Esophagus squamous epithelium (tissue), 5 donors: ENCODE measurements at regions not wholly inside any gene's neighbourhood (a gene's known extent, or its start where the extent isn't known, plus 50 kb on each side); places are given as distances from the start of the nearest gene placed in this dataset.
"Not testable (repeated sequence)": the region's sequence is repeated elsewhere in the genome, so short reads cannot be mapped to it uniquely, and the experiment has no call there.

Source experiments
- DNase-seq: peaks from one replicate; lab custom pipeline; 2025; lab: John Stamatoyannopoulos, UW
- H3K27ac ChIP-seq, 4 donors: fragments of 200-600 bp; sonication (generic); one replicate each; pipeline ENCODE4 v1.5.1; 2016 to 2019; ENCODE audit warnings: mild to moderate bottlenecking in 1 of 4
- H3K27me3 ChIP-seq, 4 donors: fragments of 200-600 bp; sonication (generic); 1 replicate in 3 of 4; 2 replicates in 1 of 4; pipeline versions ENCODE4 v1.5.1 to v1.6.0; 2017 to 2021; ENCODE audit warnings: antibody characterized with exemption in 1 of 4
- H3K36me3 ChIP-seq, 3 donors: fragments of 200-600 bp; sonication (generic); one replicate each; pipeline ENCODE4 v1.5.1; 2016 to 2019
- H3K4me1 ChIP-seq, 3 donors: fragments of 200-600 bp; sonication (generic); one replicate each; pipeline ENCODE4 v1.5.1; 2017 to 2019
- H3K4me3 ChIP-seq, 4 donors: fragments of 200-600 bp; sonication (generic); 1 replicate in 3 of 4; 2 replicates in 1 of 4; pipeline ENCODE4 v1.5.1; 2016 to 2019; ENCODE audit warnings: mild to moderate bottlenecking in 2 of 4, moderate library complexity in 1 of 4
- H3K9me3 ChIP-seq, 3 donors: fragments of 200-600 bp; sonication (generic); one replicate each; pipeline ENCODE4 v1.5.1; 2016 to 2019
- POLR2A ChIP-seq, 4 donors: fragments of 450-650 bp; IDR thresholded peaks; one replicate each; pipeline ENCODE4 v1.6.1; 2017; ENCODE audit warnings: antibody characterized with exemption in 4 of 4, mild to moderate bottlenecking in 4 of 4, moderate library complexity in 3 of 4
- WGBS, 2 donors: methylation state at CpG; one replicate each; pipeline ENCODE4 v1.1.5; 2018; 5-methylcytosine and 5-hydroxymethylcytosine counted together
- intact Hi-C: fragments of 100-400 bp; cut with DNase I; formaldehyde crosslinking; loops from one replicate; pipeline ENCODE4 v1.15.0; 2022
- TF ChIP-seq, protein P1 (sequence below), 6 experiments: fragments of 450-650 bp in 4 of 6; fragments of 200-600 bp in 2 of 6; sonication (generic) in 2 of 6; IDR thresholded peaks; one replicate each; pipeline ENCODE4 v1.5.1; 2016 to 2019; ENCODE audit warnings: antibody characterized with exemption in 6 of 6, mild to moderate bottlenecking in 4 of 6, moderate library complexity in 4 of 6
- donor health status: DM: yes; HTN: yes; CAD: no.

DNA sequence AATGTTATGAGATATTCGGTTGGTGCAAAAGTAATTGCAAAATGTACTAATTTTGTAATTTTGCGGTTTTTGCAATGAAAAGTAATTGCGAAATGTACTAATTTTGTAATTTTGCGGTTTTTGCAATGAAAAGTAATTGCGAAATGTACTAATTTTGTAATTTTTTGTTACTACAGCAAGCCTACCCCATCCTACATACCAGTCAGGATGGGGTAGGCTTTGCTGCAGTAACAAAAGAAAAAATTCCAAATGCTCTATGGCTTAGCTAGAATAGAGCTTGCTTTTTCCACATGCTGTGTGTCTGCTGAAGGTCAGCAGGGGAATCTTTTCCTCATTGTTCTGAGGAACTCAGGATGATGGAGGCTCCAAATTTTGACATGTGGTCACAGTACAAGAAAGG lies 83.3 kb upstream of the GPRC5B start:
- Histone ChIP-seq H3K9me3 (no peaks in the 10 kb centered on the region), H3K4me1 (no peaks in the 10 kb centered on the region), H3K36me3 (no peaks in the 10 kb centered on the region), H3K27ac (no peak overlapping the region), H3K27me3 (peaks cover 0 to 17% (median 0%) of the 10 kb centered on the region in 4 donors), H3K4me3 (no peak overlapping the region)
- 62 to 87% methylated on average over 5 of the region's 5 CpGs for WGBS, 2 donors
- no peak for DNase-seq
- intact Hi-C loops: no loop called here
- no peak for TF ChIP-seq POLR2A (IDR thresholded peaks at IDR 0.05)

DNA sequence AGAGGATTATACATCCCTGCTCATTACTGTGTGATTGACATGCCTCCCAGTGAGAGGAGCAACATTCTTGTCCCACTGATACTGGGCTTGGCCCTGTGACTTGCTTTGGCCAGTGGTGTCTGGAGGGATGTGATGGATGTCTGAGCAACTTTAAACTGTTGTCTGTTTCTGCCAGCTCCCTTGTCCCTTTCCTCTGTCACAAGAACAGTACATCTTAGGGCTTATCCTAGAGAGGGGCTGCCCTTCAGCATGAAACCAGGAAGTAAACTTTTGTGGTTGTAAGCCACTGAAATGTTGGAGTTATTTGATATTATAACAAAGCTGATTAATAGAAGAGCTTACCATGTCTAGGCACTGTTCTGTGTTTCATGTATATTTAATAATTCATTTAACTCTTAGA lies 82.9 kb upstream of the GPRC5B start:
- H3K9me3 ChIP-seq: no peaks in the 10 kb centered on the region
- no peak overlapping the region for H3K4me3 ChIP-seq
- H3K4me1 ChIP-seq: no peaks in the 10 kb centered on the region
- no peak for DNase-seq
- TF ChIP-seq, protein P1, sequence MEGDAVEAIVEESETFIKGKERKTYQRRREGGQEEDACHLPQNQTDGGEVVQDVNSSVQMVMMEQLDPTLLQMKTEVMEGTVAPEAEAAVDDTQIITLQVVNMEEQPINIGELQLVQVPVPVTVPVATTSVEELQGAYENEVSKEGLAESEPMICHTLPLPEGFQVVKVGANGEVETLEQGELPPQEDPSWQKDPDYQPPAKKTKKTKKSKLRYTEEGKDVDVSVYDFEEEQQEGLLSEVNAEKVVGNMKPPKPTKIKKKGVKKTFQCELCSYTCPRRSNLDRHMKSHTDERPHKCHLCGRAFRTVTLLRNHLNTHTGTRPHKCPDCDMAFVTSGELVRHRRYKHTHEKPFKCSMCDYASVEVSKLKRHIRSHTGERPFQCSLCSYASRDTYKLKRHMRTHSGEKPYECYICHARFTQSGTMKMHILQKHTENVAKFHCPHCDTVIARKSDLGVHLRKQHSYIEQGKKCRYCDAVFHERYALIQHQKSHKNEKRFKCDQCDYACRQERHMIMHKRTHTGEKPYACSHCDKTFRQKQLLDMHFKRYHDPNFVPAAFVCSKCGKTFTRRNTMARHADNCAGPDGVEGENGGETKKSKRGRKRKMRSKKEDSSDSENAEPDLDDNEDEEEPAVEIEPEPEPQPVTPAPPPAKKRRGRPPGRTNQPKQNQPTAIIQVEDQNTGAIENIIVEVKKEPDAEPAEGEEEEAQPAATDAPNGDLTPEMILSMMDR (IDR thresholded peaks at IDR 0.05): no peak
- TF ChIP-seq POLR2A (IDR thresholded peaks at IDR 0.05): no peak
- no peaks in the 10 kb centered on the region for H3K36me3 ChIP-seq
- H3K27ac ChIP-seq: no peak overlapping the region
- intact Hi-C loops: no loop called here
- peaks cover 0 to 15% (median 0%) of the 10 kb centered on the region in 4 donors for H3K27me3 ChIP-seq

DNA sequence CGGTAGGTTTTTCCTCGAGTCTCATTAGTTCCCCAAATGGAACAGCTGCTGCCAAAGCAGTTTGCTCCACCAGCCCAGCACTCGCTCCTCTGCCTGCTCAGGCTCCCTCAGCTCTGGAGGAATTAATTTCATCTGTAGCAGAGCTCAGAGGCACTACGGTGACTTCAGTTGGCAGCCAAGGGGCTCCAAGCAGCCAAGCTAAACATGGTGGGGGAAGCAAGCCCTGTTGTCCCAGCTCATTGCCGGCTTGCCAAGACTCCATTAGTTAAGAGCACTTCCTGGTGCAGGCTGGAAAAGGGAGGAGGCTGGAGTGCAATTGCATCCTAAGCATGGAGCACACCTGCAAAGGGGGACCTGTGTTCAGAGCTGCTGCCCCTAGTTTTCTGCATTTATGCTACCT lies 78.7 kb upstream of the GPRC5B start:
- DNase-seq: no peak
- H3K36me3 ChIP-seq: no peaks in the 10 kb centered on the region
- intact Hi-C loops: no loop called here
- H3K4me1 ChIP-seq: no peaks in the 10 kb centered on the region
- H3K9me3 ChIP-seq: no peaks in the 10 kb centered on the region
- H3K4me3 ChIP-seq: no peak overlapping the region
- no peak for TF ChIP-seq POLR2A (IDR thresholded peaks at IDR 0.05)
- TF ChIP-seq, protein P1 (IDR thresholded peaks at IDR 0.05): no peak
- 49 to 55% methylated on average over 3 to 4 of the region's 5 CpGs for WGBS, 2 donors
- H3K27me3 ChIP-seq: peaks cover 0 to 16% (median 0%) of the 10 kb centered on the region in 4 donors
- no peak overlapping the region for H3K27ac ChIP-seq

DNA sequence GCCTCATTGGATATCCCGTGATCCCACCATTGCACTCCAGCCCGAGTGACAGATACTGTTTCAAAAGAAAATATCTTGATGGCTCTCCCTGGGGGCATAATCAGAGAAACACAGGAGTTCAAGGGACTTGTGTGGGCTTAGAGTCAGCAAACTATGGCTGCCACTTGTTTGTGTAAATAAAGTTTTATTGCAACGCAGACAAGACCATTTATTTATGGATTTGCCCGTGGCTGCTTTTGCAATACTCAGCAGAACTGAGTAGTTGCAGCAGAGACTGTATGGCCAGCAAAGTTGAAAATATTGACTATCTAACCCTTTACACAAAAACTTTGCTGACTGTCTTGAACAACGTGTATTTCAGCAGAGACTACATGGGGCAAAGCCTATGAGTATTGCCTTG lies 75.5 kb upstream of the GPRC5B start:
- WGBS, 2 donors: 62 to 77% methylated on average over 5 of the region's 5 CpGs
- Histone ChIP-seq H3K27me3 (peaks cover 0 to 19% (median 0%) of the 10 kb centered on the region in 4 donors), H3K36me3 (no peaks in the 10 kb centered on the region), H3K27ac (no peak overlapping the region), H3K4me1 (no peaks in the 10 kb centered on the region), H3K9me3 (no peaks in the 10 kb centered on the region), H3K4me3 (no peak overlapping the region)
- no peak for DNase-seq
- TF ChIP-seq, protein P1 (IDR thresholded peaks at IDR 0.05): no peak
- TF ChIP-seq POLR2A (IDR thresholded peaks at IDR 0.05): no peak
- intact Hi-C loops: no loop called here

DNA sequence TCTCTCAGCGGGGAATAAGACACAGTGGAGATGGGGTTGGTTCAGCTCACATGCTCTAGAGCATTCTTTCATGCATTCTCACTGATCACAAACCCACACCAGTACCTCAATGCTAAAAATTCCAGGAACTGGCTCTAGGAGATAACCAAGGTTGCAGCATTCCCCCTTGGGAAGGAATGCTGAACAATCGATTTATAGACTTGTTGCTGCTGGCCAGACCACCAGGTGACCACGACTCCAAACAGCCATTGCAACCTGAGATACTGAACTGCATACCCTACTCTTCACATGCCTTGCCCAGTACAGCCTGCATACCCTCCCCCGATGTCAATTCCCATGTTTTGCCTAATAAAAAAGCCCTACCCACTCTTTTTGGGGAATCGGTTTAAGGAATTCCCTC lies 75.1 kb upstream of the GPRC5B start:
- intact Hi-C loops: no loop called here

DNA sequence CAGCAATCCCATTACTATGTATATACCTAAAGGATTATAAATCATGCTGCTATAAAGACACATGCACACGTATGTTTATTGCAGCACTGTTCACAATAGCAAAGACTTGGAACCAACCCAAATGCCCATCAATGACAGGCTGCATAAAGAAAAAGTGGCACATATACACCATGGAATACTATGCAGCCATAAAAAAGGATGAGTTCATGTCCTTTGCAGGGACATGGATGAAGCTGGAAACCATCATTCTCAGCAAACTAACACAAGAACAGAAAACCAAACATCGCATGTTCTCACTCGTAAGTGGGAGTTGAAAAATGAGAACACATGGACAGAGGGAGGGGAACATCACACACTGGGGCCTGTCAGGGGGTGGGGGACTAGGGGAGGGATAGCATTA lies 71.2 kb upstream of the GPRC5B start:
- intact Hi-C loops, DNase-seq: not testable (repeated sequence)
- WGBS, 2 donors: 74 to 89% methylated on average over 2 to 3 of the region's 3 CpGs

More for the DNA sequence above, 75.1 kb upstream of the GPRC5B start:
- TF ChIP-seq POLR2A (IDR thresholded peaks at IDR 0.05): no peak
- TF ChIP-seq, protein P1 (IDR thresholded peaks at IDR 0.05): no peak
- H3K4me3 ChIP-seq: no peak overlapping the region
- WGBS, 2 donors: 72 to 74% methylated on average over 5 of the region's 5 CpGs
- no peak overlapping the region for H3K27ac ChIP-seq
- no peak for DNase-seq
- no peaks in the 10 kb centered on the region for H3K9me3 ChIP-seq
- peaks cover 0 to 19% (median 0%) of the 10 kb centered on the region in 4 donors for H3K27me3 ChIP-seq
- H3K36me3 ChIP-seq: no peaks in the 10 kb centered on the region
- H3K4me1 ChIP-seq: no peaks in the 10 kb centered on the region

DNA sequence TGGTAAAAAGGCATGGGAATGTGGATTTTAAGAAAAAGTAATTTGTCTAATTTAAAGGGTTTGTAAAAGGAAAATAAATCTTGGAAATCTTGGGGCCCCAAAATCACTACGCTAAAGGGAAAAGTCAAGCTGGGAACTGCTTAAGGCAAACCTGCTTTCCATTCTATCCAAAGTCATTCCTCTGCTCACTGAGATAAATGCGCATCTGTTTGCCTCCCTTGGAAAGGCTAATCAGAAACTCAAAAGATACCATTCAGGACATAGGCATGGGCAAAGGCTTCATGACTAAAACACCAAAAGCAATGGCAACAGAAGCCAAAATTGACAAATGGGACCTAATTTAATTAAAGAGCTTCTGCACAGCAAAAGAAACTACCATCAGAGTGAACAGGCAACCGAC lies 70.4 kb upstream of the GPRC5B start:
- 65 to 77% methylated on average over 3 of the region's 3 CpGs for WGBS, 2 donors
- H3K36me3 ChIP-seq, H3K4me3 ChIP-seq, intact Hi-C loops, H3K9me3 ChIP-seq, H3K27ac ChIP-seq, DNase-seq, H3K4me1 ChIP-seq: not testable (repeated sequence)
- peaks cover 0 to 11% (median 0%) of the 10 kb centered on the region in 4 donors for H3K27me3 ChIP-seq

More for the DNA sequence above, 71.2 kb upstream of the GPRC5B start:
- H3K36me3 ChIP-seq, H3K9me3 ChIP-seq, H3K4me3 ChIP-seq, H3K4me1 ChIP-seq, H3K27ac ChIP-seq: not testable (repeated sequence)
- H3K27me3 ChIP-seq: peaks cover 0 to 11% (median 0%) of the 10 kb centered on the region in 4 donors
